Gastroesophageal sphincter (tissue), 3 donors: ENCODE measurements at regions not wholly inside any gene's neighbourhood (a gene's known extent, or its start where the extent isn't known, plus 50 kb on each side); places are given as distances from the start of the nearest gene placed in this dataset.

Source experiments
- EP300 ChIP-seq: sonication (generic); formaldehyde crosslinking; IDR thresholded peaks from one replicate; pipeline ENCODE4 v1.6.1; 2017; ENCODE audit warnings: antibody characterized with exemption, mild to moderate bottlenecking
- POLR2AphosphoS5 ChIP-seq: sonication (generic); formaldehyde crosslinking; IDR thresholded peaks from one replicate; pipeline ENCODE4 v1.6.1; 2017; ENCODE audit warnings: antibody characterized with exemption
- TF ChIP-seq, protein P1 (sequence below), 4 experiments: fragments of 200-600 bp in 2 of 4; fragments of 450-650 bp in 2 of 4; sonication (generic) in 1 of 4; IDR thresholded peaks; one replicate each; pipeline ENCODE4 v1.5.1; 2017 to 2019; ENCODE audit warnings: antibody characterized with exemption in 4 of 4, mild to moderate bottlenecking in 2 of 4, moderate library complexity in 2 of 4

GRCh38 chr6:147081076-147081609, 123.1 kb upstream of the STXBP5 start:
- TF ChIP-seq, protein P1, sequence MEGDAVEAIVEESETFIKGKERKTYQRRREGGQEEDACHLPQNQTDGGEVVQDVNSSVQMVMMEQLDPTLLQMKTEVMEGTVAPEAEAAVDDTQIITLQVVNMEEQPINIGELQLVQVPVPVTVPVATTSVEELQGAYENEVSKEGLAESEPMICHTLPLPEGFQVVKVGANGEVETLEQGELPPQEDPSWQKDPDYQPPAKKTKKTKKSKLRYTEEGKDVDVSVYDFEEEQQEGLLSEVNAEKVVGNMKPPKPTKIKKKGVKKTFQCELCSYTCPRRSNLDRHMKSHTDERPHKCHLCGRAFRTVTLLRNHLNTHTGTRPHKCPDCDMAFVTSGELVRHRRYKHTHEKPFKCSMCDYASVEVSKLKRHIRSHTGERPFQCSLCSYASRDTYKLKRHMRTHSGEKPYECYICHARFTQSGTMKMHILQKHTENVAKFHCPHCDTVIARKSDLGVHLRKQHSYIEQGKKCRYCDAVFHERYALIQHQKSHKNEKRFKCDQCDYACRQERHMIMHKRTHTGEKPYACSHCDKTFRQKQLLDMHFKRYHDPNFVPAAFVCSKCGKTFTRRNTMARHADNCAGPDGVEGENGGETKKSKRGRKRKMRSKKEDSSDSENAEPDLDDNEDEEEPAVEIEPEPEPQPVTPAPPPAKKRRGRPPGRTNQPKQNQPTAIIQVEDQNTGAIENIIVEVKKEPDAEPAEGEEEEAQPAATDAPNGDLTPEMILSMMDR (IDR thresholded peaks at IDR 0.05), result no peak
- TF ChIP-seq EP300 (no peak), POLR2AphosphoS5 (no peak)
